BJ (cell line): ENCODE measurements at regions not wholly inside any gene's neighbourhood (a gene's known extent, or its start where the extent isn't known, plus 50 kb on each side); places are given as distances from the start of the nearest gene placed in this dataset.

Experiments
- CTCF ChIA-PET: fragments of 350-600 bp; formaldehyde crosslinking; extraction: SDS; loops from one replicate; lab custom pipeline; 2021; ENCODE audit warnings: antibody characterized with exemption, inconsistent platforms; lab: Yijun Ruan, JAX
- POLR2A ChIA-PET: fragments of 300-600 bp; sonication (Branson Sonifier 250); formaldehyde crosslinking; extraction: SDS; loops from one replicate; lab custom pipeline; 2021; ENCODE audit warnings: antibody characterized with exemption; lab: Charles Lee
- DNase-seq: peaks from one replicate; pipeline ENCODE4 v3.0.0-alpha.2; 2011; ENCODE audit warnings: low read depth
- H3K27me3 ChIP-seq: 2 replicates; pipeline ENCODE4 v1.6.0; 2011; ENCODE audit warnings: low read length; ENCODE audit not compliant: control insufficient read depth, insufficient read depth
- H3K36me3 ChIP-seq: 2 replicates; pipeline ENCODE4 v1.5.1; 2011; ENCODE audit warnings: low read length; ENCODE audit not compliant: control insufficient read depth, insufficient read depth
- H3K4me3 ChIP-seq: 2 replicates; pipeline ENCODE4 v1.5.1; 2011; ENCODE audit warnings: low read depth, mild to moderate bottlenecking, control low read depth, low read length
- TF ChIP-seq, protein P1 (sequence below): IDR thresholded peaks from 2 replicates; pipeline ENCODE4 v1.5.1; 2011; ENCODE audit warnings: low read depth, mild to moderate bottlenecking, control low read depth, inconsistent platforms, low read length, moderate library complexity; ENCODE audit not compliant: insufficient read depth

DNA sequence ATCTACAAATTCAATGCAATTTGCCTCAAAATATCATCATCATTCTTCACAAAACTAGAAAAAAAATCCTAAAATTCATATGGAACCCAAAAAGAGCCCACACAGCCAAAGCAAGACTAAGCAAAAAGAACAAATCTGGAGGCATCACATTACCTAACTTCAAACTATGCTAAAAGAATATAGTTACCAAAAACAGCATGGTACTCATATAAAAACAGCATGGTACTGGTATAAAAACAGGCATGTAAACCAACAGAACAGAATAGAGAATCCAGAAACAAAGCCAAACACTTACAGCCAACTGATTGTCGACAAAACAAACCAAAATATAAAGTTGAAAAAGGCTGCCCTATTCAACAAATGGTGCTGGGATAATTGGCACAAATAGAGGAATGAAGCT, 278.1 kb downstream of the TPBG start:
- Histone ChIP-seq H3K4me3 (no peak overlapping the region), H3K36me3 (no peaks in the 10 kb centered on the region), H3K27me3 (no peaks in the 10 kb centered on the region)
- DNase-seq, result no peak
- TF ChIP-seq, protein P1, sequence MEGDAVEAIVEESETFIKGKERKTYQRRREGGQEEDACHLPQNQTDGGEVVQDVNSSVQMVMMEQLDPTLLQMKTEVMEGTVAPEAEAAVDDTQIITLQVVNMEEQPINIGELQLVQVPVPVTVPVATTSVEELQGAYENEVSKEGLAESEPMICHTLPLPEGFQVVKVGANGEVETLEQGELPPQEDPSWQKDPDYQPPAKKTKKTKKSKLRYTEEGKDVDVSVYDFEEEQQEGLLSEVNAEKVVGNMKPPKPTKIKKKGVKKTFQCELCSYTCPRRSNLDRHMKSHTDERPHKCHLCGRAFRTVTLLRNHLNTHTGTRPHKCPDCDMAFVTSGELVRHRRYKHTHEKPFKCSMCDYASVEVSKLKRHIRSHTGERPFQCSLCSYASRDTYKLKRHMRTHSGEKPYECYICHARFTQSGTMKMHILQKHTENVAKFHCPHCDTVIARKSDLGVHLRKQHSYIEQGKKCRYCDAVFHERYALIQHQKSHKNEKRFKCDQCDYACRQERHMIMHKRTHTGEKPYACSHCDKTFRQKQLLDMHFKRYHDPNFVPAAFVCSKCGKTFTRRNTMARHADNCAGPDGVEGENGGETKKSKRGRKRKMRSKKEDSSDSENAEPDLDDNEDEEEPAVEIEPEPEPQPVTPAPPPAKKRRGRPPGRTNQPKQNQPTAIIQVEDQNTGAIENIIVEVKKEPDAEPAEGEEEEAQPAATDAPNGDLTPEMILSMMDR, result no peak
- CTCF ChIA-PET, result no interaction called here
- POLR2A ChIA-PET, result no interaction called here

DNA sequence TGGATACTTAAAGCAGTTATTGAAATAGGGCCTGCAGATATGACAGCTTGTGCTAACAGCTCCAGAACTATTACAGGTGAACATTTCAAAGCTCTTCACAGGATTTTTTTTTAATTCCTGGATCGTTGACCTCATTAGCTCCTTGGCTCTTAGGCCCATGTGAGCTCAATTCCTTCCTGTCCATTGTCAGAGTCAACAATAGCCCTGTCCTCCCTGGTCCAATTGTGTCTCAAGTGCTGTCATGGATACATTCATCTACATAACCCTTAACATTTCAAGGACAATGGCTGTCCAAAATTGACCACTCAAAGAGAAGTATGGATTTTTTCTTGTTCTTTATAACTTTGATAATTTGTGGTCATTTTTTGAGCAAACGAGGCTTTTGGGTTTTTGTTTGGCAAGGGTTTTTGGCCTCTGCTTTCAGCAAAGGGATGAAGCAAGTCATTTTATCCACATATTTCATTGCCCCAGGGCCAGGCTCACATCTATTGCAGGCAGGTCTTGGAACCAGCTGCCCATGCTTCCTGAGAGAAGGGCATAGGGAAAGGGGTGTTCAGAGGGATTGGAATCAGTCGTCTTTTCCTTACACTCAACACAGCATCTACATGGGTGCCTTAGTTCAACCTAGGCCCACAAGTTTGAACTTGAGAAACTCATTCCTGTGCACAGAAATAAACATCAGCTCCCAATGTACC, 282.1 kb downstream of the TPBG start:
- DNase-seq, result no peak
- H3K36me3 ChIP-seq, result no peaks in the 10 kb centered on the region
- TF ChIP-seq, protein P1, result no peak
- no peak overlapping the region for H3K4me3 ChIP-seq
- CTCF ChIA-PET, result interaction anchor here (0.8 kb wide), 1 partner anchor 19 kb away, joined by 3 read pairs; no protein-coding TSS in a partner anchor
- no peaks in the 10 kb centered on the region for H3K27me3 ChIP-seq
- POLR2A ChIA-PET, result interaction anchor here (0.6 kb wide), 1 partner anchor 197 kb away, joined by 3 read pairs; no protein-coding TSS in a partner anchor

DNA sequence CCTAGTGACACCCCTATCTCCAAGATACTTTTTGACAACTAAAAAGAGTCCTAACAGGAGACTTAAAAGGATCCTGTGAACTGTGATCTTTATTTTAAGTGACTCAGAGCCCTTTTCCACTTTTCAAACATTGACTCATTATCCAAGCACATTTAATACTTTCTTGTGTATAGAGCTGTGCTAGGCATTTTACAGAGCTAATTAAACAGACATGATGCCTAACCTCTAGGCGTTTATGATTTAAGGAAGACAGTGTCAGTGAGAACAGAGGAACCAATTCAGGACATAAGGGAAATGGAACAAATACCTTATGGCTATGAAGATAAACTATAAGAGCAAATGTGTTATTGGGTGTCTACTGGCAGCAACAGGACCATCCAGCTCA, 282.6 kb downstream of the TPBG start:
- ChIA-PET CTCF (interaction anchor here (0.8 kb wide), 1 partner anchor 20 kb away, joined by 3 read pairs; no protein-coding TSS in a partner anchor), POLR2A (no interaction called here)
- no peak for DNase-seq
- H3K27me3 ChIP-seq, result no peaks in the 10 kb centered on the region
- H3K4me3 ChIP-seq, result no peak overlapping the region
- TF ChIP-seq, protein P1, result no peak
- H3K36me3 ChIP-seq, result no peaks in the 10 kb centered on the region

DNA sequence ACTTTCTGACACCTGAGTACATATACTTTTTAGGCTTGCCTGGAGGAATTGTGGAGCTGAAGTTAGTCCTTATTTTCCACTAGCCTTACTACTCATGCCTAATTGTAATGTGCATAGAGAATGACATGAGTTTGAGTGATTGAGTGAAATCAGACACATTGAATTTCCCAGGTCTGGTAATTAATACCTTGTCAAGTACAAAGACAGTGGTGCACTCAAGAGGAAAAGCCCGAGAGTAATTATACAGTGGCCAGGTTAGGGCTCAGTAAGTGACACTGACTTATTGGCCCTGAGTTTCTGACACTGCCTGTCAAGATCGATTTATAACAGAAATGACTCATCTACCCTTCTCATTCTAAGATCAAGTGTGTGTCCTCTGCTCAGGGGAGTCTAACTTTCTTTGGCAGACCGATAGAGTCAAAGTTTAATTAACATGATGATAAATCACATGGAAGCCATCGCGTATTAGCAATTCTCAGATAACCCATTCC, 288.3 kb downstream of the TPBG start:
- TF ChIP-seq, protein P1, result no peak
- Histone ChIP-seq H3K27me3 (no peaks in the 10 kb centered on the region), H3K36me3 (no peaks in the 10 kb centered on the region), H3K4me3 (no peak overlapping the region)
- CTCF ChIA-PET, result no interaction called here
- POLR2A ChIA-PET, result no interaction called here
- DNase-seq, result no peak

DNA sequence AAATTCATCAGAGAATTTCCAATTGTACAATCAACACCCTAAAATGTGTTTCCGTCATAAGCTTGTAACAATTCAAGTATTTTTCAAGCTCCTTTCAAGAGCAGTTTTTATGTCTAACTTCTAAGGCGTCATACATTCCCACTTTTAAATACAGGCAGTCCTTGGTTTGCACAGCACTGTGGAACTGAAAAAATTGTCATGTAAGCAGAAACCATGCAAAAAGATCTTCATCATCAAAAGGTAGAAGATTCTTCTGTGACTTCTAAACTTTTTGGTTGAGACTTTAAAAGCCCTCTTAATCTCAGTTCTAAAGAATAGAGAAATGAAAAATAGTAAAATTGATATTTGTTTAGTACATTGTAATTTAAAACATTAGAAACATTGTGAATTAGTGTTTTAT, 315.6 kb downstream of the TPBG start:
- Histone ChIP-seq H3K27me3 (no peaks in the 10 kb centered on the region; the same call in 1 of the 2 replicates), H3K4me3 (no peak overlapping the region), H3K36me3 (no peaks in the 10 kb centered on the region)
- ChIA-PET CTCF (interaction anchor here (1.6 kb wide), 1 partner anchor 33 kb away, joined by 5 read pairs; no protein-coding TSS in a partner anchor), POLR2A (no interaction called here)
- TF ChIP-seq, protein P1, result no peak
- no peak for DNase-seq
